Testis (tissue), 2 donors: ENCODE measurements at regions not wholly inside any gene's neighbourhood (a gene's known extent, or its start where the extent isn't known, plus 50 kb on each side); places are given as distances from the start of the nearest gene placed in this dataset.
A peak's percentile ranks its signal among the peaks of the same experiment; 100 is the strongest.

Experiments
- DNase-seq: peaks from one replicate; pipeline ENCODE4 v3.0.0-alpha.2; 2019
- H3K27ac ChIP-seq, 2 donors: fragments of 200-600 bp; sonication (generic); one replicate each; pipeline ENCODE4 v1.5.1; 2019
- H3K27me3 ChIP-seq: fragments of 200-600 bp; sonication (generic); one replicate; pipeline ENCODE4 v1.5.1; 2019
- H3K36me3 ChIP-seq: fragments of 200-600 bp; sonication (generic); one replicate; pipeline ENCODE4 v1.5.1; 2017; ENCODE audit warnings: low read depth; ENCODE audit errors: missing control alignments
- H3K4me1 ChIP-seq: fragments of 200-600 bp; sonication (generic); one replicate; pipeline ENCODE4 v1.5.1; 2019
- H3K4me3 ChIP-seq, 2 donors: fragments of 200-600 bp; sonication (generic); one replicate each; pipeline ENCODE4 v1.5.1; 2017 to 2019
- H3K9me3 ChIP-seq: fragments of 200-600 bp; sonication (generic); one replicate; pipeline ENCODE4 v1.5.1; 2017
- POLR2A ChIP-seq: fragments of 450-650 bp; IDR thresholded peaks from one replicate; pipeline ENCODE4 v1.6.1; 2017; ENCODE audit warnings: antibody characterized with exemption, mild to moderate bottlenecking, moderate library complexity
- WGBS, 2 donors: methylation state at CpG; one replicate each; pipeline ENCODE4 v1.1.5; 2018; 5-methylcytosine and 5-hydroxymethylcytosine counted together
- intact Hi-C: fragments of 100-400 bp; cut with DNase I; formaldehyde crosslinking; loops from one replicate; pipeline ENCODE4 v1.15.1; 2023; ENCODE audit warnings: low total_unique reads
- TF ChIP-seq, protein P1 (sequence below), 3 experiments: fragments of 450-650 bp in 2 of 3; fragments of 200-600 bp in 1 of 3; sonication (generic) in 1 of 3; IDR thresholded peaks; one replicate each; pipeline ENCODE4 v1.5.1; 2016 to 2019; ENCODE audit warnings: antibody characterized with exemption in 3 of 3, mild to moderate bottlenecking in 2 of 3, moderate library complexity in 1 of 3

DNA sequence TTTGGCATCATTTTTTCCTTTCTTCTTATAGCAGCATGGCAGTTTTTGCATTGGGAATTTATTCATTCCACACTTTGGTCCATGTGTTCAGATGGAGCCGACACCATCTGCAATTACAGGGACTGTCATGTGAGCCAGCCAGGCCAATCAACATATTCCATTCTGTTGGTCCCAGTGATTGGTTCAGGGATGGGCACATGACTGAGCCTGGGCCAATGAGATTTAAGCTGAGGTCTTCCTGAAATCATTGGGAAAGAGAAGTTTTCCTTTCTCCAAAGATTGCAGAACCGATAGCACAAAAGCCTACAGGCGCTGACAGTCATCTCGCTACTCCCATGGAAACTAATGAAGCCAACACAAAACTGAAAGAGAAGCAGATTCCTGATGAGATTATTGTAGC is 841.5 kb upstream of the TMEM132C start:
- intact Hi-C loops: no loop called here
- Histone ChIP-seq H3K4me3 (no peak overlapping the region), H3K27me3 (no peaks in the 10 kb centered on the region), H3K9me3 (no peaks in the 10 kb centered on the region), H3K36me3 (no peaks in the 10 kb centered on the region), H3K27ac (no peak overlapping the region), H3K4me1 (no peaks in the 10 kb centered on the region)
- DNase-seq: peak; percentile 53
- no peak for TF ChIP-seq POLR2A
- TF ChIP-seq, protein P1, sequence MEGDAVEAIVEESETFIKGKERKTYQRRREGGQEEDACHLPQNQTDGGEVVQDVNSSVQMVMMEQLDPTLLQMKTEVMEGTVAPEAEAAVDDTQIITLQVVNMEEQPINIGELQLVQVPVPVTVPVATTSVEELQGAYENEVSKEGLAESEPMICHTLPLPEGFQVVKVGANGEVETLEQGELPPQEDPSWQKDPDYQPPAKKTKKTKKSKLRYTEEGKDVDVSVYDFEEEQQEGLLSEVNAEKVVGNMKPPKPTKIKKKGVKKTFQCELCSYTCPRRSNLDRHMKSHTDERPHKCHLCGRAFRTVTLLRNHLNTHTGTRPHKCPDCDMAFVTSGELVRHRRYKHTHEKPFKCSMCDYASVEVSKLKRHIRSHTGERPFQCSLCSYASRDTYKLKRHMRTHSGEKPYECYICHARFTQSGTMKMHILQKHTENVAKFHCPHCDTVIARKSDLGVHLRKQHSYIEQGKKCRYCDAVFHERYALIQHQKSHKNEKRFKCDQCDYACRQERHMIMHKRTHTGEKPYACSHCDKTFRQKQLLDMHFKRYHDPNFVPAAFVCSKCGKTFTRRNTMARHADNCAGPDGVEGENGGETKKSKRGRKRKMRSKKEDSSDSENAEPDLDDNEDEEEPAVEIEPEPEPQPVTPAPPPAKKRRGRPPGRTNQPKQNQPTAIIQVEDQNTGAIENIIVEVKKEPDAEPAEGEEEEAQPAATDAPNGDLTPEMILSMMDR (IDR thresholded peaks at IDR 0.05): no peak
- 43 to 57% methylated on average over 4 of the region's 4 CpGs for WGBS, 2 donors

GRCh38 chr12:127428420-127428819 is 838.5 kb upstream of the TMEM132C start:
- no peak for DNase-seq
- WGBS, 2 donors: 81 to 91% methylated on average over 6 of the region's 6 CpGs
- Histone ChIP-seq H3K27me3 (no peaks in the 10 kb centered on the region), H3K9me3 (no peaks in the 10 kb centered on the region), H3K27ac (no peak overlapping the region), H3K4me1 (no peaks in the 10 kb centered on the region), H3K4me3 (no peak overlapping the region), H3K36me3 (no peaks in the 10 kb centered on the region)
- TF ChIP-seq POLR2A: no peak
- TF ChIP-seq, protein P1 (IDR thresholded peaks at IDR 0.05): no peak
- intact Hi-C loops: no loop called here

DNA sequence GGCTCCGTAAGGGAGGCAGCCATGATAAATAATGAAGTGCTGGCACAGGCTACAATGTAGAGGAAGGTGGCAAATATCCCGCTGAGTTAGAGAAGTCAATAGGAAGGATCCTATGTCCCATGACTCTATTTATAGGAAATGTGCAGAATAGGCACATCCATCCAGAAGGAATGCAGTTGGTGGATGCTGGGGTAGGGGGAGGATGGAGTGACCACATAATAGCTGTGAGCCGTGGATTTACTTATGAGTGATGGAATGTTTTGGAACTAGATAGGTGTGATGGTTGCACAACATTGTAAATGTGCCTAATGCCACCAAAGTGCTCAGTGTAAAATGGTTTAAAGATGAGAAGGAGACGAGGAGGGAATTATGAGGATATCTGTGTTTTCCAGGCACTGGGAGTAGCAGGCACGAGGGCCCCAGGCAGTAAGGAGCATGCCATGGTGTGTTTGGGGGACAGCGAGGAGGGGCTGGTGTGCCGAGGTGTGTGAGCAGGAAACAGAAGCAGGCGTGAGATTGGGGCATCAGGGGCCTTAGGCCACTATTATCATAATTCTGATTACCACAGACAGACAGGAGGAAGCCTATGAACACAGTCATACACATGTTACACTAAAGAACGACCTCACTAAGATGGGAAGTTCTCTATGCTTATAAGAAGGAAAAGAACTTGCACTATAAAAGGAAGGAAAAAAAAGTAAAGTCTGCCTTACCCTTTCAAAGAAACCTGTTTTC is 837.3 kb upstream of the TMEM132C start:
- H3K36me3 ChIP-seq: no peaks in the 10 kb centered on the region
- no peaks in the 10 kb centered on the region for H3K27me3 ChIP-seq
- H3K4me3 ChIP-seq: no peak overlapping the region
- no peaks in the 10 kb centered on the region for H3K4me1 ChIP-seq
- intact Hi-C loops: no loop called here
- TF ChIP-seq, protein P1 (IDR thresholded peaks at IDR 0.05): no peak
- TF ChIP-seq POLR2A: no peak
- H3K9me3 ChIP-seq: no peaks in the 10 kb centered on the region
- H3K27ac ChIP-seq: no peak overlapping the region
- no peak for DNase-seq
- WGBS, 2 donors: 78 to 84% methylated on average over 9 of the region's 9 CpGs

- no peaks in the 10 kb centered on the region for H3K27me3 ChIP-seq
- no peak for DNase-seq
- no peaks in the 10 kb centered on the region for H3K9me3 ChIP-seq
- no peak overlapping the region for H3K27ac ChIP-seq
- 83 to 88% methylated on average over 9 of the region's 9 CpGs for WGBS, 2 donors
- intact Hi-C loops: no loop called here
- no peaks in the 10 kb centered on the region for H3K4me1 ChIP-seq
- H3K36me3 ChIP-seq: no peaks in the 10 kb centered on the region
- H3K4me3 ChIP-seq: no peak overlapping the region
- TF ChIP-seq POLR2A: no peak
- TF ChIP-seq, protein P1 (IDR thresholded peaks at IDR 0.05): no peak
These were observed 836.6 kb upstream of the TMEM132C start for GRCh38 chr12:127430401-127430800.

DNA sequence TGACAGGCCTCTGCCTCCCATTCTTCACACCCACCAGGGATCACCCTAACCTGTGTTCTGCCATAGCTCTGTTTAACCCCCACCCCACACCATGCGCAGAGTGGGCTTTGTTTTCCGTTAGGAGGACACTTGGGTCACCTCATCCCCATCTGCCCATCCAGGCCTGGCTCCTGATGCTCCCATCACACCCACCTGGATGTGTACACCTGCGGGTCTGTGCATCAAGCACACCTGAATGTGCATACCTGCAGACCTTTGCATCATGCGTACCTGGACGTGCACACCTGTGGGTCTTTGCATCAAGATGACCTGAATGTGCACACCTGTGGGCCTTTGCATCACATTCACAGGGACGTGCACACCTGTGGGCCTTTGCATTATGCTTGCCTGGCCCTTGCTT is 835.8 kb upstream of the TMEM132C start:
- Histone ChIP-seq H3K4me3 (no peak overlapping the region), H3K27me3 (no peaks in the 10 kb centered on the region), H3K4me1 (no peaks in the 10 kb centered on the region), H3K36me3 (no peaks in the 10 kb centered on the region), H3K9me3 (no peaks in the 10 kb centered on the region), H3K27ac (no peak overlapping the region)
- WGBS, 2 donors: 91 to 94% methylated on average over 6 of the region's 6 CpGs
- intact Hi-C loops: no loop called here
- DNase-seq: no peak
- TF ChIP-seq POLR2A: no peak
- TF ChIP-seq, protein P1 (IDR thresholded peaks at IDR 0.05): no peak
